ENCODE measurements at regions not wholly inside any gene's neighbourhood (a gene's known extent, or its start where the extent isn't known, plus 50 kb on each side); places are given as distances from the start of the nearest gene placed in this dataset.

GRCh38 chr18:47758000-47758399 is 172.5 kb downstream of the SMAD2 start:
- peak; percentile 12 to 19 for DNase-seq

- peak; percentile 39 to 61 for DNase-seq
Observed at GRCh38 chr18:47756364-47757016, 174.0 kb downstream of the SMAD2 start.

GRCh38 chr18:47755102-47755456 is 175.4 kb downstream of the SMAD2 start:
- DNase-seq = no peak

GRCh38 chr18:47754311-47755101 is 176.0 kb downstream of the SMAD2 start:
- DNase-seq = peak; percentile 16 to 37

GRCh38 chr18:47752796-47753645 is 177.4 kb downstream of the SMAD2 start:
- no peak for DNase-seq

- no peak for DNase-seq
Observed at GRCh38 chr18:47750889-47751423, 179.5 kb downstream of the SMAD2 start.

- no peak for DNase-seq
Observed at GRCh38 chr18:47749600-47749973, 180.9 kb downstream of the SMAD2 start.

- peak; percentile 22 to 25 for DNase-seq
Observed at GRCh38 chr18:47748847-47749599, 181.4 kb downstream of the SMAD2 start.

- no peak for DNase-seq
Observed at GRCh38 chr18:47748093-47748796, 182.2 kb downstream of the SMAD2 start.

GRCh38 chr18:47747260-47747795 is 183.1 kb downstream of the SMAD2 start:
- DNase-seq = no peak

- DNase-seq = no peak
Observed at GRCh38 chr18:47746615-47747014, 183.8 kb downstream of the SMAD2 start.

- DNase-seq = no peak
Observed at GRCh38 chr18:47745227-47745626, 185.2 kb downstream of the SMAD2 start.

GRCh38 chr18:47737956-47738355 is 192.5 kb downstream of the SMAD2 start:
- DNase-seq = no peak

GRCh38 chr18:47737198-47737830 is 193.1 kb downstream of the SMAD2 start:
- DNase-seq = no peak

GRCh38 chr18:47736376-47737140 is 193.9 kb downstream of the SMAD2 start:
- no peak for DNase-seq

- DNase-seq = no peak
Observed at GRCh38 chr18:47735041-47735702, 195.3 kb downstream of the SMAD2 start.

- DNase-seq = no peak
Observed at GRCh38 chr18:47731276-47731675, 199.2 kb downstream of the SMAD2 start.

GRCh38 chr18:47730795-47731194 is 199.7 kb downstream of the SMAD2 start:
- DNase-seq = no peak

GRCh38 chr18:47729356-47729755 is 201.1 kb downstream of the SMAD2 start:
- DNase-seq = no peak

- no peak for DNase-seq
Observed at GRCh38 chr18:47728921-47729320, 201.5 kb downstream of the SMAD2 start.

All from AML-193 (cell line).